HK-2 (cell line): ENCODE measurements at regions not wholly inside any gene's neighbourhood (a gene's known extent, or its start where the extent isn't known, plus 50 kb on each side); places are given as distances from the start of the nearest gene placed in this dataset.
"Not testable (repeated sequence)": the region's sequence is repeated elsewhere in the genome, so short reads cannot be mapped to it uniquely, and the experiment has no call there.

Experiments
- DNase-seq: peaks from one replicate; pipeline ENCODE4 v3.0.0-alpha.2; 2018; ENCODE audit not compliant: unreplicated experiment

GRCh38 chr6:90885611-90886056 is 298.8 kb upstream of the MAP3K7 start:
- no peak for DNase-seq

GRCh38 chr6:90885137-90885536 is 298.3 kb upstream of the MAP3K7 start:
- DNase-seq: not testable (repeated sequence)

GRCh38 chr6:90877616-90878015 is 290.7 kb upstream of the MAP3K7 start:
- DNase-seq: no peak

GRCh38 chr6:90874931-90875330 is 288.1 kb upstream of the MAP3K7 start:
- no peak for DNase-seq

GRCh38 chr6:90872981-90873380 is 286.1 kb upstream of the MAP3K7 start:
- DNase-seq: no peak

GRCh38 chr6:90870561-90870960 is 283.7 kb upstream of the MAP3K7 start:
- no peak for DNase-seq

- DNase-seq: no peak
These were observed 281.8 kb upstream of the MAP3K7 start for GRCh38 chr6:90868656-90869055.

- no peak for DNase-seq
These were observed 281.4 kb upstream of the MAP3K7 start for GRCh38 chr6:90868256-90868655.

GRCh38 chr6:90865513-90865912 is 278.6 kb upstream of the MAP3K7 start:
- no peak for DNase-seq

- no peak for DNase-seq
These were observed 276.2 kb upstream of the MAP3K7 start for GRCh38 chr6:90863043-90863442.

- DNase-seq: no peak
These were observed 274.1 kb upstream of the MAP3K7 start for GRCh38 chr6:90860822-90861601.

GRCh38 chr6:90859612-90860011 is 272.7 kb upstream of the MAP3K7 start:
- DNase-seq: no peak

GRCh38 chr6:90859056-90859455 is 272.2 kb upstream of the MAP3K7 start:
- no peak for DNase-seq

- DNase-seq: no peak
These were observed 262.8 kb upstream of the MAP3K7 start for GRCh38 chr6:90849686-90850085.

- DNase-seq: no peak
These were observed 260.0 kb upstream of the MAP3K7 start for GRCh38 chr6:90846824-90847223.

- no peak for DNase-seq
These were observed 248.8 kb upstream of the MAP3K7 start for GRCh38 chr6:90835596-90836212.

- no peak for DNase-seq
These were observed 242.4 kb upstream of the MAP3K7 start for GRCh38 chr6:90829311-90829710.

GRCh38 chr6:90820436-90820835 is 233.6 kb upstream of the MAP3K7 start:
- no peak for DNase-seq

GRCh38 chr6:90819483-90819882 is 232.6 kb upstream of the MAP3K7 start:
- DNase-seq: no peak

GRCh38 chr6:90818163-90818562 is 231.3 kb upstream of the MAP3K7 start:
- no peak for DNase-seq

- no peak for DNase-seq
These were observed 229.9 kb upstream of the MAP3K7 start for GRCh38 chr6:90816764-90817163.

- no peak for DNase-seq
These were observed 224.8 kb upstream of the MAP3K7 start for GRCh38 chr6:90811596-90812226.

- no peak for DNase-seq
These were observed 222.2 kb upstream of the MAP3K7 start for GRCh38 chr6:90809035-90809434.
